GM12892 (cell line): ENCODE measurements at regions not wholly inside any gene's neighbourhood (a gene's known extent, or its start where the extent isn't known, plus 50 kb on each side); places are given as distances from the start of the nearest gene placed in this dataset.

Source experiments
- POLR2A ChIP-seq: IDR thresholded peaks from 2 replicates; pipeline ENCODE4 v1.6.1; 2011; ENCODE audit warnings: low read depth, low read length, control low read depth
- POLR2AphosphoS5 ChIP-seq: IDR thresholded peaks from 2 replicates; pipeline ENCODE4 v1.6.1; 2011; ENCODE audit warnings: low read depth, low read length, control low read depth
- TAF1 ChIP-seq: IDR thresholded peaks from 2 replicates; pipeline ENCODE4 v1.6.1; 2011; ENCODE audit warnings: low read depth, mild to moderate bottlenecking, control low read depth, low read length, borderline replicate concordance

DNA sequence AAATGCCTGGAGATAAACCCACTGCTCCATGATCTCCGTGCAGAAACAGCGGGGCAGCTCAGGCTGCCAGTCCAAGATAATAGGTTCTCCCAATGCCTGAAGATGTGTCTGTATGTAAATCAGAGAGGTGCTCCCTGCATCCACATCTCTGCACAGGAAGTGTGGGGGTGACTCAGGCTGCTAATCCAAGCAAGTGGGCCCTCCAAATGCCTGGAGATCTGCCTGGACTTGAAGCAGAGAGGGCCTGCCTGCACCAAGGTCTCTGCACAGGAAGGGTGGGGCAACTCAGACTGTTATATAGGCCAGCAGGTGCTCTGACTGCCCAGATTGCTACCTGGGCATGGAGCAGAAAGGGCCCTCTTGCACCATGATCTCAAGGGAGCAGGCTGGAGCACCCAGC, 504.7 kb downstream of the LRFN5 start:
- TF ChIP-seq POLR2A: no peak
- no peak for TF ChIP-seq TAF1
- TF ChIP-seq POLR2AphosphoS5: no peak
